ENCODE measurements at regions not wholly inside any gene's neighbourhood (a gene's known extent, or its start where the extent isn't known, plus 50 kb on each side); places are given as distances from the start of the nearest gene placed in this dataset.

DNA sequence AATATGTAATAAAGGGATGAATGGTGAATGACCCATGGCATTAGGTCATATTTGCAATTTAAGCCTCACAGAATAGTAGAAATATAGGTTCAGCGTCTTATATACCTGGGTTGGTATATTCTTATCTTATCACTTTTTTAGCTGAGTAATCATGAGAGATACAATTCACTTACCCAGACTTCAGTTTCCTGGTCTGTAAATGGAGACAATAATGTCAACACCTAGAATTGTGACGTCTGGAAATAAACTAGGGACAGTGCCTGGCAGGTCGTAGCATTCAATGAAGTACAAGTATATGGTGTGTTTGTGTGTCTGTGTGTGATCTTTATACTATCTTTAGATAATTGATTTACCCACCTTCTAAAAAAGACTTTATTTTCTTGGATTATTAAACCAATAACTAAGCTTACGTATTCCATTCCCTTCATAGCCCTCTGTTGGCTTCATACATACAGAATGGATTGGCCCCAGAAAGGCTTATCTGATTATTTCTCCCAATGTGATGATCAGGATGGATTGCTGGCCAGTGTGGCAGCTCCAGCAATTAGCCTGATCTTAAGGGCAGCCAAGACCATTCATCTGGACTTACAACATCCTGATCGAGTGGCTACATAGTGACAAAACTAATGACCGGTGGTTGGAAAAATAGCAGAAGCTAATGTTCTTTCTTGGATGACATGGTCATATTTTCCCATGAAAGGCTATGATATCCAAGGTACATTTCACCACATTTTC lies 121.2 kb upstream of the NPVF start:
- TF ChIP-seq, protein P1, sequence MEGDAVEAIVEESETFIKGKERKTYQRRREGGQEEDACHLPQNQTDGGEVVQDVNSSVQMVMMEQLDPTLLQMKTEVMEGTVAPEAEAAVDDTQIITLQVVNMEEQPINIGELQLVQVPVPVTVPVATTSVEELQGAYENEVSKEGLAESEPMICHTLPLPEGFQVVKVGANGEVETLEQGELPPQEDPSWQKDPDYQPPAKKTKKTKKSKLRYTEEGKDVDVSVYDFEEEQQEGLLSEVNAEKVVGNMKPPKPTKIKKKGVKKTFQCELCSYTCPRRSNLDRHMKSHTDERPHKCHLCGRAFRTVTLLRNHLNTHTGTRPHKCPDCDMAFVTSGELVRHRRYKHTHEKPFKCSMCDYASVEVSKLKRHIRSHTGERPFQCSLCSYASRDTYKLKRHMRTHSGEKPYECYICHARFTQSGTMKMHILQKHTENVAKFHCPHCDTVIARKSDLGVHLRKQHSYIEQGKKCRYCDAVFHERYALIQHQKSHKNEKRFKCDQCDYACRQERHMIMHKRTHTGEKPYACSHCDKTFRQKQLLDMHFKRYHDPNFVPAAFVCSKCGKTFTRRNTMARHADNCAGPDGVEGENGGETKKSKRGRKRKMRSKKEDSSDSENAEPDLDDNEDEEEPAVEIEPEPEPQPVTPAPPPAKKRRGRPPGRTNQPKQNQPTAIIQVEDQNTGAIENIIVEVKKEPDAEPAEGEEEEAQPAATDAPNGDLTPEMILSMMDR (IDR thresholded peaks at IDR 0.05 in 4 of 5, conservative IDR thresholded peaks at IDR 0.05 in 1 of 5) = no peak
- TF ChIP-seq POLR2A (IDR thresholded peaks at IDR 0.05) = no peak

All from gastrocnemius medialis (tissue), 4 donors.